ENCODE measurements at regions not wholly inside any gene's neighbourhood (a gene's known extent, or its start where the extent isn't known, plus 50 kb on each side); places are given as distances from the start of the nearest gene placed in this dataset.

DNA sequence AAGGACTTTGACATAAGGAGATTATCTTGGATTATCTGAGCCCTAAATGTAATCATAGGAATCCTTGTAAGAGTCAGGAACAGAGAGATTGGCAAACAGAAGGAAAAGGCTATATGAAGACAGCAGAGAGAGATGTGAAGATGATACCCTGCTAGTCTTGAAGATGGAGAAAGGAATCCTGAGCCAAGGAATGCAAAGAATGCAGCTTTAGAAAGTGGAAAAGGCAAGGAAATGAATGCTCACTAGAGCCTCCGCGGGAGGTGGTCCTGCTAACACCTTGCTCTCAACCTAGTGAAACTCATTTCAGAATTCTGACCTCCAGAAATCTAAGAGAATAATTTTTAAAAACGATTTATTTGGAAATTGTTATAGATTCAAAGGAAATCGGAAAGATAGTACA is 117.1 kb downstream of the TBXT start:
- ATAC-seq (ENCODE audit: insufficient read depth, low FRiP score) = no peak
- Histone ChIP-seq H3K9me3 (ENCODE audit: control insufficient read depth in 4 of 4, insufficient read depth in 3 of 4, low read length in 3 of 4) (peaks cover 0 to 3% (median 1%) of the 10 kb centered on the region in 4 donors), H3K4me3 (no peak overlapping the region), H3K36me3 (ENCODE audit: control insufficient read depth in 4 of 4, insufficient read depth in 4 of 4, low read length in 4 of 4) (no peaks in the 10 kb centered on the region), H3K9ac (ENCODE audit: insufficient read depth in 1 of 2, low read length in 2 of 2) (no peak overlapping the region), H3K27ac (ENCODE audit: low read depth in 1 of 2, low read length in 1 of 2) (no peak overlapping the region), H3K4me1 (ENCODE audit: control insufficient read depth in 5 of 5, insufficient read depth in 5 of 5, low read length in 5 of 5) (no peaks in the 10 kb centered on the region), H3K27me3 (ENCODE audit: control insufficient read depth in 3 of 3, insufficient read depth in 3 of 3, low read length in 2 of 3) (no peaks in the 10 kb centered on the region)
- 74 to 79% methylated on average over 4 of the region's 4 CpGs for WGBS, 2 donors
- TF ChIP-seq, protein P1, sequence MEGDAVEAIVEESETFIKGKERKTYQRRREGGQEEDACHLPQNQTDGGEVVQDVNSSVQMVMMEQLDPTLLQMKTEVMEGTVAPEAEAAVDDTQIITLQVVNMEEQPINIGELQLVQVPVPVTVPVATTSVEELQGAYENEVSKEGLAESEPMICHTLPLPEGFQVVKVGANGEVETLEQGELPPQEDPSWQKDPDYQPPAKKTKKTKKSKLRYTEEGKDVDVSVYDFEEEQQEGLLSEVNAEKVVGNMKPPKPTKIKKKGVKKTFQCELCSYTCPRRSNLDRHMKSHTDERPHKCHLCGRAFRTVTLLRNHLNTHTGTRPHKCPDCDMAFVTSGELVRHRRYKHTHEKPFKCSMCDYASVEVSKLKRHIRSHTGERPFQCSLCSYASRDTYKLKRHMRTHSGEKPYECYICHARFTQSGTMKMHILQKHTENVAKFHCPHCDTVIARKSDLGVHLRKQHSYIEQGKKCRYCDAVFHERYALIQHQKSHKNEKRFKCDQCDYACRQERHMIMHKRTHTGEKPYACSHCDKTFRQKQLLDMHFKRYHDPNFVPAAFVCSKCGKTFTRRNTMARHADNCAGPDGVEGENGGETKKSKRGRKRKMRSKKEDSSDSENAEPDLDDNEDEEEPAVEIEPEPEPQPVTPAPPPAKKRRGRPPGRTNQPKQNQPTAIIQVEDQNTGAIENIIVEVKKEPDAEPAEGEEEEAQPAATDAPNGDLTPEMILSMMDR (IDR thresholded peaks at IDR 0.05; ENCODE audit: control extremely low read depth, extremely low read depth) = no peak
- DNase-seq = no peak

DNA sequence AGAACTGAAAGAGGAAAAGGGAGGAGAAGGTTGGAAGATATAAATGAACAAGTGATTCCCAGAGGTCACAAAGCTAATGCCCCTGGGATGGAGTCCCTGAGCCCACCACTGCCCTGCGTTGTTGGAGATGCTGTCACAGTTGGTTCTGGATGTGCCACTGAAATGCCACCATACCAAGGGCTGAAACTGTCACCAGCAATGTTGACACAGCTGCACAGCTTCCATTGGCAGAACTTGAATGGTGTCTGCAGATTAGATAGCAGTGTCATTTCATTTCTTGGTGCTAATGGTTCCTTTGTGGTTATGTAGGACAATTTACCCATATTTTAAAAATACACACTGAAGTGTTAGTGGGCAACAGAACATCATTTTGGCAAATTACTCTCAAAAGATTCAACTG is 120.7 kb downstream of the TBXT start:
- no peaks in the 10 kb centered on the region for H3K36me3 ChIP-seq (ENCODE audit: control insufficient read depth in 4 of 4, insufficient read depth in 4 of 4, low read length in 4 of 4)
- no peak overlapping the region for H3K4me3 ChIP-seq
- H3K27me3 ChIP-seq (ENCODE audit: control insufficient read depth in 3 of 3, insufficient read depth in 3 of 3, low read length in 2 of 3) = no peaks in the 10 kb centered on the region
- no peaks in the 10 kb centered on the region for H3K4me1 ChIP-seq (ENCODE audit: control insufficient read depth in 5 of 5, insufficient read depth in 5 of 5, low read length in 5 of 5)
- H3K9me3 ChIP-seq (ENCODE audit: control insufficient read depth in 4 of 4, insufficient read depth in 3 of 4, low read length in 3 of 4) = no peaks in the 10 kb centered on the region
- TF ChIP-seq, protein P1 (IDR thresholded peaks at IDR 0.05; ENCODE audit: control extremely low read depth, extremely low read depth) = no peak
- DNase-seq = no peak
- no peak for ATAC-seq (ENCODE audit: insufficient read depth, low FRiP score)
- WGBS, 2 donors = 86 to 91% methylated on average over 1 of the region's 1 CpG
- no peak overlapping the region for H3K9ac ChIP-seq (ENCODE audit: insufficient read depth in 1 of 2, low read length in 2 of 2)
- no peak overlapping the region for H3K27ac ChIP-seq (ENCODE audit: low read depth in 1 of 2, low read length in 1 of 2)

DNA sequence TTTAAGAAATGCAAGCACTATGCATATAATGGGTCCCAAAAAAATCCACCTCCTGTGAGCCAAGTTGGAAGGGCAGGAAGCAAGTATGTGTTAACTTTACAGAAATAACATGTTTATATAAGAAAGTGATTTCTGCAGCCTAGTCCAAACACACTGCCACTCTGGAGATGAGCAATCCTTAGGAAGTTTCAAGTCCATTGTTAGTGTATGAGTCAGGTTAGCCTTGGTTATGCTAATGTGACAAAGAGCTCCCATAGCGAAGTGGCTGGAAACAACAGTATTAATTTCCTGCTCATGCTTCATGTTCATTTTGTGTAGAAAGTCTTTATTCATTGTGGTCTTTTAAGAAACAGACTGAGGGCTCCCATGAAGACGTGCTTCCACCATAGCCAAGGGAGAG is 121.4 kb downstream of the TBXT start:
- Histone ChIP-seq H3K36me3 (ENCODE audit: control insufficient read depth in 4 of 4, insufficient read depth in 4 of 4, low read length in 4 of 4) (no peaks in the 10 kb centered on the region), H3K4me1 (ENCODE audit: control insufficient read depth in 5 of 5, insufficient read depth in 5 of 5, low read length in 5 of 5) (no peaks in the 10 kb centered on the region), H3K27ac (ENCODE audit: low read depth in 1 of 2, low read length in 1 of 2) (no peak overlapping the region), H3K27me3 (ENCODE audit: control insufficient read depth in 3 of 3, insufficient read depth in 3 of 3, low read length in 2 of 3) (no peaks in the 10 kb centered on the region), H3K4me3 (no peak overlapping the region), H3K9me3 (ENCODE audit: control insufficient read depth in 4 of 4, insufficient read depth in 3 of 4, low read length in 3 of 4) (no peaks in the 10 kb centered on the region), H3K9ac (ENCODE audit: insufficient read depth in 1 of 2, low read length in 2 of 2) (no peak overlapping the region)
- DNase-seq (peak in 1 of 3 donors; percentile 13), ATAC-seq (ENCODE audit: insufficient read depth, low FRiP score) (no peak)
- WGBS, 2 donors = 65 to 72% methylated on average over 2 of the region's 2 CpGs
- TF ChIP-seq, protein P1 (IDR thresholded peaks at IDR 0.05; ENCODE audit: control extremely low read depth, extremely low read depth) = no peak

DNA sequence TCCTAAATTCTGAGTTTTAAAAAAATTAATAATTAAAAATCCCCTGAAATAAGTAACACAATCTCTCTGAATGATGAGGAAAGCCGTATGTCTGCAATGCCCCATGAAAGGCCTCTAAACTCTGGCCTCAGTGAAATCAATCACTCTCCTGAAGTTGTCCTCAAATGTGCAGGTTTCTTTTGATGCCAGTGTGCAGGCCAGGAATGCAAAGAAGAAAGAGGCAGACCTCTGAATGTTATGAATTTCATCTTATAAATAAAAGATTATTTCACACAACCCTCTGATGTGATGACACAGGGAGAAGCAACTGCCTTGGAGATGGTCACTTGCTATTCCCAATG is 121.8 kb downstream of the TBXT start:
- Histone ChIP-seq H3K9ac (ENCODE audit: insufficient read depth in 1 of 2, low read length in 2 of 2) (no peak overlapping the region), H3K27me3 (ENCODE audit: control insufficient read depth in 3 of 3, insufficient read depth in 3 of 3, low read length in 2 of 3) (no peaks in the 10 kb centered on the region), H3K36me3 (ENCODE audit: control insufficient read depth in 4 of 4, insufficient read depth in 4 of 4, low read length in 4 of 4) (no peaks in the 10 kb centered on the region), H3K9me3 (ENCODE audit: control insufficient read depth in 4 of 4, insufficient read depth in 3 of 4, low read length in 3 of 4) (no peaks in the 10 kb centered on the region), H3K4me1 (ENCODE audit: control insufficient read depth in 5 of 5, insufficient read depth in 5 of 5, low read length in 5 of 5) (no peaks in the 10 kb centered on the region), H3K4me3 (no peak overlapping the region), H3K27ac (ENCODE audit: low read depth in 1 of 2, low read length in 1 of 2) (no peak overlapping the region)
- TF ChIP-seq, protein P1 (IDR thresholded peaks at IDR 0.05; ENCODE audit: control extremely low read depth, extremely low read depth) = no peak
- DNase-seq (no peak), ATAC-seq (ENCODE audit: insufficient read depth, low FRiP score) (no peak)
- 46 to 73% methylated on average over 1 of the region's 1 CpG for WGBS, 2 donors
